GM12875 (cell line): ENCODE measurements at regions not wholly inside any gene's neighbourhood (a gene's known extent, or its start where the extent isn't known, plus 50 kb on each side); places are given as distances from the start of the nearest gene placed in this dataset.

Experiments used
- H3K4me3 ChIP-seq: one replicate; pipeline ENCODE4 v1.5.1; 2011; ENCODE audit warnings: low read depth, low read length, control low read depth
- TF ChIP-seq, protein P1 (sequence below): IDR thresholded peaks from 2 replicates; pipeline ENCODE4 v1.5.1; 2011; ENCODE audit warnings: low read depth, mild to moderate bottlenecking, control low read depth, inconsistent platforms, low read length, moderate library complexity, borderline replicate concordance; ENCODE audit not compliant: insufficient read depth

DNA sequence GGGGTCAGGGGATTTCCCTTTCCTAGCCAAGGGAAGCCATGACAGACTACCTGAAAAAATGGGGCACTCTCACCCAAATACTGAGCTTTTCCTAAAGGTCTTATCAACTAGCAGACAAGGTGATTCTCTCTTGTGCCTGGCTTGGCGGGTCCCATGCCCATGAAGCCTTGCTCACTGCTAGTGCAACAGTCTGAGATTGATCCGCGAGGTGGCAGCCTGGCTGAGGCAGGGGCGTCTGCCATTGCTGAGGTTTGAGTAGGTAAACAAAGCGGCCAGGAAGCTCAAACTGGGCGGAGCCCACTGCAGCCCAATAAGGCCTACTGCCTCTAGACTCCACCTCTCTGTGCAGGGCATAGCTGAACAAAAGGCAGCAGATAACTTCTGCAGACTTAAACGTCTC lies 152.6 kb upstream of the PMFBP1 start:
- no peak overlapping the region for H3K4me3 ChIP-seq
- TF ChIP-seq, protein P1, sequence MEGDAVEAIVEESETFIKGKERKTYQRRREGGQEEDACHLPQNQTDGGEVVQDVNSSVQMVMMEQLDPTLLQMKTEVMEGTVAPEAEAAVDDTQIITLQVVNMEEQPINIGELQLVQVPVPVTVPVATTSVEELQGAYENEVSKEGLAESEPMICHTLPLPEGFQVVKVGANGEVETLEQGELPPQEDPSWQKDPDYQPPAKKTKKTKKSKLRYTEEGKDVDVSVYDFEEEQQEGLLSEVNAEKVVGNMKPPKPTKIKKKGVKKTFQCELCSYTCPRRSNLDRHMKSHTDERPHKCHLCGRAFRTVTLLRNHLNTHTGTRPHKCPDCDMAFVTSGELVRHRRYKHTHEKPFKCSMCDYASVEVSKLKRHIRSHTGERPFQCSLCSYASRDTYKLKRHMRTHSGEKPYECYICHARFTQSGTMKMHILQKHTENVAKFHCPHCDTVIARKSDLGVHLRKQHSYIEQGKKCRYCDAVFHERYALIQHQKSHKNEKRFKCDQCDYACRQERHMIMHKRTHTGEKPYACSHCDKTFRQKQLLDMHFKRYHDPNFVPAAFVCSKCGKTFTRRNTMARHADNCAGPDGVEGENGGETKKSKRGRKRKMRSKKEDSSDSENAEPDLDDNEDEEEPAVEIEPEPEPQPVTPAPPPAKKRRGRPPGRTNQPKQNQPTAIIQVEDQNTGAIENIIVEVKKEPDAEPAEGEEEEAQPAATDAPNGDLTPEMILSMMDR, result no peak

DNA sequence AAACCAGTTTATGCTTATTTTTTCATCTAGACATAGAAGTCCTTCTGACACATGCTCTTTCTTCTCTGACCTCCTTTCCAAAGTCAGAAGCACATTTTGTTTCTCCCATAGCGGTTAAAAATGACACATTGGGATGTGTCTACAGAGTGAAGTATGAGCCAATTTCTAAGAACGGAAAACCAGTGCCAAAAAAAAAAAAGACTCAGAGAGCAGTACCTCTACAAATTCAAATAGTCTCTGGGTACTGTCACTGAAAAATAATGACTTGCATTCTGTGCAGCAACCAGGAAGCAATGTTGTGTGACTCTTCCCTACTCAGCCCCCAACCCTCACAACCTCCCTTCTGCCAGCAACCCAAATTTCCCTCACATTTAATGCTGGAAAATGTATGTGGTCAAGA lies 145.5 kb upstream of the PMFBP1 start:
- TF ChIP-seq, protein P1, result no peak
- no peak overlapping the region for H3K4me3 ChIP-seq

DNA sequence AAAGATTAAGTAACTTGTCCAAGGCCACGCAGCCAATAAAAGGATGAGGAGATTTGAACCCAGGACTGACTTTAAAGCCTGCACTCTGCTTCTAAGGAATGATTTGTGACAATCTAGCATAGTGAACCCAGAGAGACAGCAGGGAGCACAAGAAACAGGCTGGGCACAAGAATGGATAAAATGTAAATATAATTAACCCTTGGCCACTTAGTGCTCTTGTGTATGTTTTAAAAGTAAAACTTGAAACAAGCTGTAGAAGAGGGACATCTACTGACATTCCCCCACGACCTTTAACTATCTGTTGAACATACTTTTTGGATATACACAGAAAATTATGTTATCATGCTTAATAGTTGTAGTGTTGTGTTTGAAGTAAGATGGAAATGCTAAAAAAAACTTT lies 141.9 kb upstream of the PMFBP1 start:
- TF ChIP-seq, protein P1, result no peak

DNA sequence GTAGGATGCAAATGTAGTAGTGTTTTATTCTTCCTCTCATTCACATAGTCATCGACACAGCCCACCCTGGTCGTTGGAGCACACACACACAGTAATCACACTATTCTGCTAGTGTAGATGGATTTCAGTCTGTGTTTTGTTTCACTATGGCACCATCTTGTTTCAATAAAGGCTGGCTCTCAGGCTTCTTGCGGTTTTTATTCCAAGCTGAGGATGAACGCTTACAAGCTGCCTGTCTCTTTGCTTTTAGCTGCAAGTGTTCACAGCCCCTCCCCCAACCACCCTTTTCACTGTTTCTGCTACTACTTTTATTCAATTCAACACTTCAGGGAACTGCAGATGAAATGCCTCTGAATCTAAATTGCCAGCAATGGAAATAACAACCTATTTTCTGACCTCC lies 140.9 kb upstream of the PMFBP1 start:
- no peak overlapping the region for H3K4me3 ChIP-seq
- TF ChIP-seq, protein P1, result no peak

More for the DNA sequence above, 141.9 kb upstream of the PMFBP1 start:
- no peak overlapping the region for H3K4me3 ChIP-seq

DNA sequence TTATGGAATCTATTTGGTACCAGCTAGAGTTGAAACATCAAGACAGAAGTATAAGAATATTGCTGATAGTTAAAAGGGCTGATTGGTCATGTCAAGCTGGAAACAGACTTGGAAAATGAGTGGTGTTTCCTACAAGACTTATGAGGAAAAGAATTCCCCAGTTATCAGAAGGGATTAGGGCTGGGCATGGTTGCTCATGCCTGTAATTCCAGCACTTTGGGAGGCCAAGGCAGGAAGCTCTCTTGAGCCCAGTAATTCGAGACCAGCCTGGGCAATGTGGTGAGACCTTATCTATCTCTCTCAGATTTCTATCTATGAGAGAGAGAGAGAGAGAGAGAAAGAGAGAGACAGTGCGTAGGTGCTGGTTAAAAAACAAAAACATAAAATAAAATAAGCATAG lies 139.5 kb upstream of the PMFBP1 start:
- no peak overlapping the region for H3K4me3 ChIP-seq
- TF ChIP-seq, protein P1, result no peak

DNA sequence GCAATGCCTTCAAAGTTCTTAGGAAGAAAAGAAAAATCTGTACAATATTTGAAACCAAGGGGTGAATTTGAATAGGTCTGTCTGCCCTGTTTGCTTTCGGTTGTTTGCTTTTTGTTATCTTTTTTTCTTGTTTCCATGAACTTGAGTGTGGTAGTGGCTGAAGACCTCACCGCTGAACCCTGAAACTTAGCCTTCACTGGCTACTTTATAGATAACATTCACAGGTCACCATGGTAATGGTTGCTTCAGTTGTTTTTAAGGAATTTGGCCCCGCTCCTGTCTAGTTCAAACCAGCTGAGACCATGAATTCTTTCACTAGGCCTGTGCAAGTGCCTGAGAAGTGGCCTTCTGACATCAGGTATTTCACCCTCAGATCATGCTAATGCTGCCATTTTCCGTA lies 137.0 kb upstream of the PMFBP1 start:
- TF ChIP-seq, protein P1, result no peak
- no peak overlapping the region for H3K4me3 ChIP-seq

DNA sequence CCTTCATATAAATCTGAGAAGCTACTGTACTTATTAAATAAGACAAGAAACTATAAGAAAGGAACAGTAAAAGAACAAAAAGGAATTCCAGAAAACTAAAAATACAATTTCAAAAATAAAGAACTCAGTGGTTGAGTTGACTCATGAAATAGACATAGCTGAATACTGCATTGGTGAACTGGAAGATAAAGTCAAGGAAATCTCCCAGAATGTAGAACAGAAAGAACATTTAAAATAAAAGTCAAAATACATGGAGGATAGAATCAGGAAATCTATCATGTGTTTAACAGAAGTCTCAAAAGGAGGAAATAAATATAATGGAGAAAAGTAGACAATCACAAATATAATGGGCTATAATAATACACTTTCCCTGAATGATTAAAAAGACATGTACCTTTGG lies 136.4 kb upstream of the PMFBP1 start:
- TF ChIP-seq, protein P1, result no peak
- H3K4me3 ChIP-seq, result no peak overlapping the region
